Hypothalamus (tissue), 51 donors: ENCODE measurements at regions not wholly inside any gene's neighbourhood (a gene's known extent, or its start where the extent isn't known, plus 50 kb on each side); places are given as distances from the start of the nearest gene placed in this dataset.
A peak's percentile ranks its signal among the peaks of the same experiment; 100 is the strongest.

ENCODE experiments used
- DNase-seq, 51 donors: peaks; one replicate each; lab custom pipeline; 2025; lab: John Stamatoyannopoulos, UW

DNA sequence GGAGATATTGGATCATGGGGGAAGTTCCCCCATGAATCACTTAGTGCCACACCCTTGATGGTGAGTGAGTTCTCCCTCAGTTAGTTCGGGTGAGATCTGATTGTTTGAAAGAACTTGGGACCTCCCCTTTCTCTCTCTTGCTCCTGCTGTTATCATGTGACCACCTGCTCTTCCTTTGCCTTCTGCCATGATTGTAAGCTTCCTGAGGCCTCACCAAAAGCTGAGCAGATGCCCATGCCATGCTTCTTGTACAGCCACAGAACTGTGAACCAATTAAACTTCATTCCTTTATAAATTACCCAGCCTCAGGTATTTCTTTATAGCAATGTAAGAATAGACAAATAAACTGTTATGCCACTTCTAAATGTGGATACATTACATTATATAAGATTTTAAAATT lies 686.7 kb upstream of the MARCKS start:
- DNase-seq, result no peak

- peak in 1 of 51 donors; percentile 7 for DNase-seq
Observed at GRCh38 chr6:113171882-113172281, 685.3 kb upstream of the MARCKS start.

- DNase-seq, result peak in 42 of 51 donors; percentile 1 to 91 (median 54)
Observed at GRCh38 chr6:113172531-113172966, 684.6 kb upstream of the MARCKS start.

DNA sequence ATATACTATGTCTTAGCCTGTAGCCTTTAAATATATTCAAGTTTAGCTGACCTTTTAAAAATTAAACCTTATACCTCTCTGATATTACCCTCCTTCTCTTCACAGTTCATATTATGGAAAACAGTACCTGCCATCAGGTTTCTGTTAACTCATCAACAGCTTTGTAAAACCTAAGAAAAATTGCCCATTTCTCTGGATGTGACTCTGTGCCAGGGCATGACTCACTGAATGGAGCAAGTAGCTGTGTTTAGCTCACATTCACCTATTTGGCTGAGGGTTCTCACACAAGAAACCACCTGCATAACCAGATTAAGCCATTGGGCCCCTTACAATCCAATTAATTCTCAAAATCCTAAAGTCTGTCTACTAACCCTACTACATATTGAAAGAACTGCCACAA lies 678.8 kb upstream of the MARCKS start:
- DNase-seq, result no peak

DNA sequence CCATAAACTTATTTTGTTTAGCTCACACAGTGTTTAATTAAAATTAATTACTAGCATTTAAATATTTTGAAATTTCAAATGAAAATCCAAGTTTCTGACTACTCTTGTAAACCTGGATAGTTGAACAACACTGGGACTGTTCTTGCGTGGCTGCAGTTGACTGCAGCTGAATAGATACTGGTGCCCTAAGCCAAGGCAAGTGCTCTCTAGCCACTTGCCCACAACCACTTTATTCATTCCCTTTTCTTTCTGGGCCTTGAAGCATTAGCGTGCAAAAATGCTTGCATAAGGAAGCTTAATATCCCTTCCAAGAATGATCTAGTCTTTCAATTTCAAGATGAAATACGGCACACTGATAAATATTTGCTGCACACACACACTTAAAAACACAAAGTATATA lies 676.0 kb upstream of the MARCKS start:
- DNase-seq, result peak in 9 of 51 donors; percentile 1 to 44 (median 13)

DNA sequence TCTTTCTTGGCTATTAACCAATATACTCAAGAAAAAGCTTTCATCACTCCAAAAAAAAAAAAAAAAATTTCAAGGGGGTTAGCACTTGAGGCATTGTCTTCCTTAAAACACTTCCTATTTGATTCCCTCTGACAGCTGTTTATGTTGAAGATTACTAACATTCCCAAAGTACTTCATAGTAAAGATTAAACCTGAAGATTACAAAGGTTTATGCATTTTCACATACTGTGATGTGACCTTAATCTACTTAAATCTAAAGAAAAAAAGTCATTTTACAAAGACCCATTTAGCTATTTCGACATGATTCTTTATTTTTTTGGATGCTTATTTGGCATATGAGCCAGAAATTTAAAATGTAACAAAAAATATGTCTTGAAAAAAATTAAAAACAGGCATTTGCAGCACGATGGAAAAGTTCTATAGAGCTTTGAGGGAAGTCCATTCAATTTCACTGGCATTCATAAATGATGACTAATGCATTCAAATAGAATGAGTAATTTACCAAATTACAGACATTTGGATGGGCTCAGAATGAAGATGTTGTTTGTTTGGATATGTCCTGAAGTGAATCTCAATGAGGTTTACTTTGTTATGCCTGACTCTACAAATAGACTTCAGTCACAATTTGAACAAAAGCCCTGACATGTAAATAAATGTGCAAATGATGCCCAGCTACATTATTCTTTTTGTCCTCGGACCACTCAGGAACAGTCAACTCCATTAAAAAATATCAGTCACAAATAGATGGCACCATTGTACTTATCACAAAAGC lies 674.6 kb upstream of the MARCKS start:
- peak in 2 of 51 donors; percentile 18 to 47 for DNase-seq

DNA sequence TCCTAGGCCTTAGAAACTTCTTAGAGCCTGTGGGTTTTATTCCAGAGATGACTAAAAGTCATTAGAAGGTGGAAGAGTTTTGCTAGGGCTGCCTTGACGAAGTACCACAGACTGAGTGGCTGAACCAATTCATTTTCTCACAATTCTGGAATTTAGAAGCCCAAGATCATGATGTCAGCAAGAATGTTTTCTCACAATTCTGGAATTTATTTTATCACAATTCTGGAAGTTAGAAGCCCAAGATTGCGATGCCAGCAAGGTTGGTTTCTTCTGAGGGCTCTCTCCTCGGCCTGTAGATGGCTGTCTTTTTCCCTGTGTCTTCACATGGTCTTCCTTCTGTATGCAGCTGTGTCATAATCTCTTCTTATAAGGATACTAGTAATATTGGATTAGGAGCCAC lies 672.9 kb upstream of the MARCKS start:
- no peak for DNase-seq

DNA sequence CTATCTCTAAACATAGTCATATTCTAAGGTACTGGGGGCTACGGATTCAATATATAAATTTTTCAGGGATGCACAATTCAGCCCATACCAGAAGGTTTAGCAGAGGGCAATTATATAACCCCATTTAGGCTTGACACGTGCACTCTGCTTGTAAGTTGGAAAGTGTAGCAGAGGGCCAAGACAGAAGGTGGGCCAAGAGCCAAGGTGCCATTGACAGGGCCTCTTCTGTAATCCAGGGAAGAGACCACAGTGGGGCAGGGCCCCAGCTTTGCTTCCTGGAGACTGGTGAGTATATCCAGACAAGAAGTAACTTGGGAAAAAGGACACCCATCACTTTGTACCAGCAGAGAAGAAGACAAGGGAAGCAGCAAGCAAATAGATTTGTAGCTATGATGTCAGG lies 672.4 kb upstream of the MARCKS start:
- DNase-seq, result peak in 20 of 51 donors; percentile 1 to 36 (median 8)

- DNase-seq, result no peak
Observed at GRCh38 chr6:113185299-113185698, 671.8 kb upstream of the MARCKS start.

GRCh38 chr6:113187661-113188060 lies 669.5 kb upstream of the MARCKS start:
- DNase-seq, result no peak

DNA sequence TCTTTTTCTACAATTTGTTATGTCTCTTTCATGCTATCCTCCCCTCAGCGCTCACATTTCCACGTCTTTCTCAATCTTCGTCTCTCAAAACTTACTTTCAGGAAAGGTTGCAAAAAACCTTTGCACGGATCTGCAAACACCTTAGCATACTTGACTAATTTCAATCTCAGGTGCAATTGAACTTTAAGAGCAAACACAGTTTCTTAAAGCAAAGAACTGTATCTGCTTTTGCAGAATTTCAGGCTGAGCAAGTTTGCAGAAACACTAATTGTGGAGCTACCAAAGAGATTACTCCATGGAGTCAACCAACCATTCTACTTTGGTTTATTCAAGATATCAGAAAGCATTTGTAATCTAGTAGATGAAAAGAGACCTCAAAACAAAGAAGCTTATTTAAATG lies 668.2 kb upstream of the MARCKS start:
- no peak for DNase-seq

DNA sequence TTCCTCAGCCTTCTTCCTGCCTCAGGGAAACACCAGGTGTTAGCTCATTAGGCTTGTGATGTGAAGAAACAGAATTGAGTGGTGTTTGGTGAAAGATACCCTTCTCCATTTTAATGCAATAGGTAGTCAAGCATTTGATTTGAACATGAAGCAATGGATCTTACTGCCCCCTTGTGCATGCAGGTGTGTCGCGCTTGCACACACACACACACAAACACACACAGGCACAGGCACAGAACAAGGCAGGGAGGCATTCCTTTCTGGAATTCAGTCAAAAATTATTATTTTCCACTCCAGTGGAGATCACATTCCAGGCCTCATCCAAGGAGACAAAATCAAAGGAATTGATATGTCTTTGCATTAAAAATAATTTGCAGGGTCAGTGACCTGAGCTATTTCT lies 667.0 kb upstream of the MARCKS start:
- DNase-seq, result no peak

- DNase-seq, result no peak
Observed at GRCh38 chr6:113194090-113194489, 663.1 kb upstream of the MARCKS start.

- DNase-seq, result no peak
Observed at GRCh38 chr6:113202852-113203714, 654.1 kb upstream of the MARCKS start.

- no peak for DNase-seq
Observed at GRCh38 chr6:113203715-113204110, 653.4 kb upstream of the MARCKS start.

DNA sequence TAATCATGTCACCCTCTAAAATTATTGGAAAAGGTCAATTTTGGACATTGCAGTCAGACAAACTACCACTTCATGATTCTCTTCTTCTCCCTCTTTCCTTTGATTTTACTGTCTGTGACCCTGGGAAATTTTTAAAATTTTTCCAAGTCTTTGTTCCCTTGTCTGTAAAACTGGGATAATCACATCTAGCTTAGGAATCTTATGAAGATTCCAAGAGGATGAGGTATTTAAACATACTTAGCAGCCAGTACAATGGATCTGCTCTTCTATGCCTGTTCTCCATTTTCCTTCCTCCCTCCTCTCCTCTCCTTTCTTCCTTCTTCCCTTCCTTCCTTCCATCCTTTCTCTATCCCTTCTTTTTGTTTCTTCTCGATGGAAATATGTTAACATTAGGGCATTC lies 651.6 kb upstream of the MARCKS start:
- no peak for DNase-seq

- no peak for DNase-seq
Observed at GRCh38 chr6:113208726-113209125, 648.4 kb upstream of the MARCKS start.

DNA sequence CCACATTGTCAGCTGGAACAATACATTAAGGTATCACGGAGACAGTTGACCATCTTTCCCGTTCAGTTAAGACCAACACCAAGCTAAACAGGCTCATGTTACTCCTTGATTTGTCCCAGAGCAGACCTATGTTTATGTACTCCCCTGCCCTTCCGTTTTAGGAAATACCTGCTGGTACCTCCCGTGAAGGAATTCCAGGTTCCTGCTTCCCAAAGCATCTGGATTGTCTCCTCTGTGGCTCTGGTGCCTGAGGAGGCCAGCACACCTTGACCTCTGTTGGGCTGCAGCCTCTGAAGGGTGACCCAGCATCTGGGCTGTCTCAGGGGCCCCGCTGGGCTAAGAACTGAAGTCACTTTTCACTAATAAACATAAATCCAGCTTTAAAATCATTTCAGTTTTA lies 647.8 kb upstream of the MARCKS start:
- DNase-seq, result no peak

DNA sequence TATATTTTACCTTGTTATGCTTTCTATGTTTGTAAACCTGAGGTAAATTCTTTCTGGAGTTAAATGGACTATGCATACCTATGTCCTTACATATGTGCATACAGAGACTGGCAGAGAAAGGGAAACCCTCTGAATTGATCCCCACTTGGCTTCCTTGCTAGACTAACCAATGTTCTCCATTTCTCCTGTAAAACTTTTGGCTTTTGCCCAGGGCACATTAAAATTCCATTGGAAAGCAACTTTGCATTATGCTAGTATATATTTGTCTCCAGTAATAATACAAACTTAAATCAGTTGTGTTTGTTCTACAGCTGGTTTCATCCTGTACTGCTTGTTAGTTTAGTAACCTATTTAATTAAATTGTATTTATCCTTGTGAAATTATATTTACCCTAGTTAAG lies 646.0 kb upstream of the MARCKS start:
- no peak for DNase-seq

- no peak for DNase-seq
Observed at GRCh38 chr6:113219783-113220182, 637.4 kb upstream of the MARCKS start.

GRCh38 chr6:113220832-113221231 lies 636.3 kb upstream of the MARCKS start:
- DNase-seq, result no peak

- DNase-seq, result no peak
Observed at GRCh38 chr6:113221850-113222249, 635.3 kb upstream of the MARCKS start.
